Gastrocnemius medialis (tissue), 4 donors: ENCODE measurements at regions not wholly inside any gene's neighbourhood (a gene's known extent, or its start where the extent isn't known, plus 50 kb on each side); places are given as distances from the start of the nearest gene placed in this dataset.

Experiments used
- ATAC-seq, 2 donors: fragments of 150-250 bp; one replicate each; pipeline ENCODE4 v1.9.1; 2016
- DNase-seq, 2 donors: peaks; one replicate each; pipeline ENCODE4 v3.0.0-alpha.2; 2019
- H3K27ac ChIP-seq, 4 donors: fragments of 200-600 bp; sonication (generic); 1 replicate in 1 of 4; 2 replicates in 3 of 4; pipeline ENCODE4 v1.5.1; 2016 to 2018; ENCODE audit warnings: mild to moderate bottlenecking in 2 of 4, moderate library complexity in 1 of 4
- H3K27me3 ChIP-seq, 3 donors: fragments of 200-600 bp; sonication (generic) in 2 of 3; 1 replicate in 1 of 3; 2 replicates in 2 of 3; pipeline versions ENCODE4 v1.5.1 to v1.6.0; 2016 to 2019; ENCODE audit warnings: mild to moderate bottlenecking in 1 of 3, moderate library complexity in 1 of 3
- H3K36me3 ChIP-seq, 2 donors: fragments of 200-600 bp; sonication (generic) in 1 of 2; one replicate each; pipeline ENCODE4 v1.5.1; 2017 to 2018
- H3K4me1 ChIP-seq, 2 donors: fragments of 200-600 bp; sonication (generic) in 1 of 2; one replicate each; pipeline ENCODE4 v1.5.1; 2016 to 2017; ENCODE audit warnings: mild to moderate bottlenecking in 2 of 2
- H3K4me3 ChIP-seq, 4 donors: fragments of 200-600 bp; sonication (generic) in 3 of 4; 1 replicate in 1 of 4; 2 replicates in 3 of 4; pipeline ENCODE4 v1.5.1; 2016 to 2019; ENCODE audit warnings: mild to moderate bottlenecking in 2 of 4
- H3K9me3 ChIP-seq, 3 donors: fragments of 200-600 bp; sonication (generic) in 2 of 3; 1 replicate in 1 of 3; 2 replicates in 2 of 3; pipeline ENCODE4 v1.5.1; 2016 to 2019
- POLR2A ChIP-seq, 2 donors: fragments of 450-650 bp; IDR thresholded peaks; one replicate each; pipeline ENCODE4 v1.6.1; 2017; ENCODE audit warnings: antibody characterized with exemption in 2 of 2, mild to moderate bottlenecking in 2 of 2, moderate library complexity in 2 of 2
- in situ Hi-C, 4 donors: fragments of 200-750 bp; cut with MboI; loops; one replicate each; pipeline versions ENCODE4 v1.15.0 to v1.8.0; 2017; ENCODE audit warnings: low sequenced_read_pairs in 4 of 4
- intact Hi-C: fragments of 100-400 bp; cut with DNase I; formaldehyde crosslinking; loops from one replicate; pipeline ENCODE4 v1.15.1; 2023; ENCODE audit warnings: low total_unique reads
- TF ChIP-seq, protein P1 (sequence below), 5 experiments: fragments of 450-650 bp in 3 of 5; fragments of 200-600 bp in 2 of 5; sonication (generic) in 2 of 5; IDR thresholded peaks in 4 of 5; conservative IDR thresholded peaks in 1 of 5; 1 replicate in 4 of 5; 2 replicates in 1 of 5; pipeline ENCODE4 v1.5.1; 2016 to 2019; ENCODE audit warnings: antibody characterized with exemption in 5 of 5, mild to moderate bottlenecking in 3 of 5, moderate library complexity in 3 of 5

DNA sequence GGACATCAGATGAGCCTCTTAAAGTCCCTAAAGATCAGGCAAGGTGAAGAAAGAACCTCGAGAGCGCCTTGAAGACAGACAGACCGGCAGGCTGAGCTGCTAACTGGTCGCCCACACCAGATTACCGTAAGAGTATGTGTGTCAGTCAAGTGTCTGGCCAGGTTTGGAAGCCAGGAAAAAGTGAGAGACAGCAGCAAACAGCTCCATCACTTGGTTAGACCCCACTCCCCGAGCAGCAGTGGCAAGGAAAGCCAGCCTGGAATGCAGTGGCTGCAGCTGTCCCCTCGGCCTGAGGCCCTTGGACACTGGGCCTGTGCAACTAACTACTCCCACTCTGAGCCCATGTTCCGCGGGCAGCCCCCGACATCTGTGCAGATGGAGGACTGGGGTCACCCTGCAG is 214.1 kb downstream of the DIRAS2 start:
- H3K4me3 ChIP-seq = no peak overlapping the region
- no peak for DNase-seq
- TF ChIP-seq, protein P1, sequence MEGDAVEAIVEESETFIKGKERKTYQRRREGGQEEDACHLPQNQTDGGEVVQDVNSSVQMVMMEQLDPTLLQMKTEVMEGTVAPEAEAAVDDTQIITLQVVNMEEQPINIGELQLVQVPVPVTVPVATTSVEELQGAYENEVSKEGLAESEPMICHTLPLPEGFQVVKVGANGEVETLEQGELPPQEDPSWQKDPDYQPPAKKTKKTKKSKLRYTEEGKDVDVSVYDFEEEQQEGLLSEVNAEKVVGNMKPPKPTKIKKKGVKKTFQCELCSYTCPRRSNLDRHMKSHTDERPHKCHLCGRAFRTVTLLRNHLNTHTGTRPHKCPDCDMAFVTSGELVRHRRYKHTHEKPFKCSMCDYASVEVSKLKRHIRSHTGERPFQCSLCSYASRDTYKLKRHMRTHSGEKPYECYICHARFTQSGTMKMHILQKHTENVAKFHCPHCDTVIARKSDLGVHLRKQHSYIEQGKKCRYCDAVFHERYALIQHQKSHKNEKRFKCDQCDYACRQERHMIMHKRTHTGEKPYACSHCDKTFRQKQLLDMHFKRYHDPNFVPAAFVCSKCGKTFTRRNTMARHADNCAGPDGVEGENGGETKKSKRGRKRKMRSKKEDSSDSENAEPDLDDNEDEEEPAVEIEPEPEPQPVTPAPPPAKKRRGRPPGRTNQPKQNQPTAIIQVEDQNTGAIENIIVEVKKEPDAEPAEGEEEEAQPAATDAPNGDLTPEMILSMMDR (IDR thresholded peaks at IDR 0.05 in 4 of 5, conservative IDR thresholded peaks at IDR 0.05 in 1 of 5) = no peak
- no peak for TF ChIP-seq POLR2A (IDR thresholded peaks at IDR 0.05)
- no peaks in the 10 kb centered on the region for H3K27me3 ChIP-seq
- intact Hi-C loops (no loop called here), in situ Hi-C loops (no loop called here)
- no peak overlapping the region for H3K27ac ChIP-seq
- H3K4me1 ChIP-seq = no peaks in the 10 kb centered on the region
- no peaks in the 10 kb centered on the region for H3K36me3 ChIP-seq
- no peaks in the 10 kb centered on the region for H3K9me3 ChIP-seq
- no peak for ATAC-seq

DNA sequence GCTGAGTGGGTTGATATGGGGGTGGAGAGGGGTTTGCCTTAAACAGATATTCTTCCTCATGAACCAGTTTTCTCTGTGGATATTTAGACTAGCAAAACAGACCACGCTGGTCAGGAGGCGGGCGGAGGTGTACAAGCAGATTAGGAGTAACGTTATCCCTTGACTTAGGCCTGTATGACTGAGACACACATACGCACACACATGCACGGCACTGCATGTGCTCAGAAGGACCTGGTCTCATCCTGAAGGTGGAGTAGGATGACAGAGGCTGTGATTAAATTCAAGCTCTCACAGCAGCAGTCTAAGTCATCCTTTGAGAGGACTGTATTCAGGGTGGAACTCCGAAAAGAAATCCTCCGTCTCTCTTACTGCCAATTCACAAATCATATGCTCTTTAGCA is 209.7 kb downstream of the DIRAS2 start:
- ATAC-seq (no peak), DNase-seq (no peak)
- Histone ChIP-seq H3K4me1 (no peaks in the 10 kb centered on the region), H3K9me3 (no peaks in the 10 kb centered on the region), H3K27ac (no peak overlapping the region), H3K4me3 (no peak overlapping the region), H3K36me3 (no peaks in the 10 kb centered on the region), H3K27me3 (no peaks in the 10 kb centered on the region)
- in situ Hi-C loops (no loop called here), intact Hi-C loops (no loop called here)
- TF ChIP-seq POLR2A (IDR thresholded peaks at IDR 0.05) = no peak
- TF ChIP-seq, protein P1 (IDR thresholded peaks at IDR 0.05 in 4 of 5, conservative IDR thresholded peaks at IDR 0.05 in 1 of 5) = no peak

DNA sequence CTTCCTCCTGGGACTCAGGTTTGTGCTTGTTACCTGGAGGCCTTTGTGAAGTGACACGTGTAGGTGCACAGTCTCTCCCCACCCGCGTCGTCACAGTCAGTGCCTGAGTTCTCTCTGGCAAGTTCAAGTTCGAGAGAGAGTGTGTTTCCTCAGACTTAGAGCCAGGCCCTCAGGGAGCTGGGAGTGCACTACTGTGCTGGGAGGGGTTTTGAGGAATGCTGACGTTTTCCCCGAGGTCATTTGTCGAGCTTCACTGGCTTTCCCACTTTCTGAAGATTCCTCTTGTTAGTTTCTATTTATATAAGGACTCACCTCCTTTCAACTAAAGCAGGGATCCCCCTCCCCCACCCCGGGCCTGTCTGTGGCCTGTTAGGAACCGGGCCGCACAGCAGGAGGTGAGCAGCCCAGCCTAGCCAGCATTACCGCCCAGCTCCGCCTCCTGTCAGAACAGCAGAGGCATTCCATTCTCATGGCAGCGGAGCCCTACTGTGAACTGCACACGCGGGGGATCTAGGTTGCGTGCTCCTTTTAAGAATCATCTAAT is 209.2 kb downstream of the DIRAS2 start:
- TF ChIP-seq POLR2A (IDR thresholded peaks at IDR 0.05) = no peak
- TF ChIP-seq, protein P1 (IDR thresholded peaks at IDR 0.05 in 4 of 5, conservative IDR thresholded peaks at IDR 0.05 in 1 of 5) = no peak
- no peak for ATAC-seq
- in situ Hi-C loops = no loop called here

DNA sequence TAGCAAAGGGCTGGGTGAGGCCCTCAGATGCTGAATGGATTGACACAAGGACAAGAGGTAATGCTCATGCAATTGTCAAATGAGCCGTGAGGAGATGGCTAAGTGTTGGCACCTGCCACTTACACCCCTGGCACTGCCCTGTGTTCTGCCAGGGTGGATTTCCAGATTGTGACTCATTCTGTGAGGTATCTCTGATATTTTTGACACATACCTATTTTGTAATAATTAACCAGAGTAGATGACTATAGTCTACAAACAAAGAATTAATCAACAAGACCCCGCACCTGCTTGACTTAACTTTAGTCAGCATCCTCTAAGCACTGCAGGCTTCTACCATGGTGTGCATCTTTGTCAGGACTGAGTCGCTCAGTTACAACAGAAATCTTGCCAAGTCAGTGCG is 200.8 kb downstream of the DIRAS2 start:
- ATAC-seq (no peak), DNase-seq (no peak)
- intact Hi-C loops = no loop called here
- in situ Hi-C loops = no loop called here
- Histone ChIP-seq H3K9me3 (peaks cover 0 to 7% (median 0%) of the 10 kb centered on the region in 3 donors), H3K27me3 (no peaks in the 10 kb centered on the region), H3K27ac (no peak overlapping the region), H3K4me1 (no peaks in the 10 kb centered on the region), H3K36me3 (no peaks in the 10 kb centered on the region), H3K4me3 (no peak overlapping the region)
- TF ChIP-seq POLR2A (IDR thresholded peaks at IDR 0.05) = no peak
- TF ChIP-seq, protein P1 (IDR thresholded peaks at IDR 0.05 in 4 of 5, conservative IDR thresholded peaks at IDR 0.05 in 1 of 5) = no peak

More for the DNA sequence above, 209.2 kb downstream of the DIRAS2 start:
- intact Hi-C loops = no loop called here
- H3K27me3 ChIP-seq = no peaks in the 10 kb centered on the region
- no peaks in the 10 kb centered on the region for H3K36me3 ChIP-seq
- no peak overlapping the region for H3K27ac ChIP-seq
- no peaks in the 10 kb centered on the region for H3K9me3 ChIP-seq
- H3K4me1 ChIP-seq = no peaks in the 10 kb centered on the region
- no peak for DNase-seq
- no peak overlapping the region for H3K4me3 ChIP-seq

DNA sequence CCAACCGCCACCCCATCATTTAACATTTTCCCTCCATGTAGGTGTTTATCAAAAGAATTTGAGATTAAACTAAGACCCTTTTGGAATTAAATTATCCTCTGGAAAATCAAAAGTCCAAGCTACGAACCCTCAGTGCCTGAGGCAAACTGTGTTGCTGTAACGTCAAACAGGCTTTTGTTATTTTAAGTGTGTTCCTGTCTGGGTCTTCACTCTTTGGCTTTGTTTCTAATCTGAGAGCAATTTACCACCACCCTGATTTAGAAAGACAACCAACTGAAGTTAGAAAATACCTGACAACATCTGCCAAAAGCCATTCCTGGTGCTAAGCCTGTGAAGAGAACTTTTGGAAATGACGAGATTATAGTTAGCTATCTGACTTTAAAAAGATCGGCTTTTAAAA is 199.9 kb downstream of the DIRAS2 start:
- DNase-seq = no peak
- ATAC-seq = no peak
- peaks cover 0 to 7% (median 0%) of the 10 kb centered on the region in 3 donors for H3K9me3 ChIP-seq
- no peaks in the 10 kb centered on the region for H3K4me1 ChIP-seq
- intact Hi-C loops (no loop called here), in situ Hi-C loops (no loop called here)
- H3K27me3 ChIP-seq = no peaks in the 10 kb centered on the region
- no peak overlapping the region for H3K4me3 ChIP-seq
- H3K36me3 ChIP-seq = no peaks in the 10 kb centered on the region
- no peak overlapping the region for H3K27ac ChIP-seq
- TF ChIP-seq, protein P1 (IDR thresholded peaks at IDR 0.05 in 4 of 5, conservative IDR thresholded peaks at IDR 0.05 in 1 of 5) = no peak
- no peak for TF ChIP-seq POLR2A (IDR thresholded peaks at IDR 0.05)
